GM21723 (cell line): ENCODE measurements at regions not wholly inside any gene's neighbourhood (a gene's known extent, or its start where the extent isn't known, plus 50 kb on each side); places are given as distances from the start of the nearest gene placed in this dataset.

Experiments
- ATAC-seq: cut with Tn5 transposase; IDR thresholded peaks from one replicate; pipeline ENCODE4 v1.9.1; 2021; ENCODE audit warnings: mild to moderate bottlenecking, moderate library complexity; ENCODE audit not compliant: unreplicated experiment

DNA sequence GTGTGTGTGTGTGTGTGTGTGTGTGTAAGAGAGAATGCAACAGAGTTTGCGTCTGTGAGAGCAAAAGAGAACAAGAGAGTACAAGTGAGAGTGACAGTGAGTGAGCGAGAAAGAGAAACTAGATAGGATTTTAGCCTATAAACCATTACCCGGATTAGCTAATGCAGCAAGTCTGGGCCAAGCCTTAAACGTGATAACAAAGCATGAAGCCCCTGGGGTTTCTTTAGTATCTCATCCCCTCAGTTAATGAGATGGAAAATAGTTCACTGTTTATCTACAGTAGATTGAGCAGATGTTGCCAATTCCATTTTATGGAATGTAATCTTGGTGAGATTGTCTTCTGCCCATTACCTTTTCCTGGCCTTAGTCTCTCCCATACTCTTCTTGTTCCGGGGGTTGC lies 114.5 kb downstream of the MAT2B start:
- ATAC-seq: no peak

DNA sequence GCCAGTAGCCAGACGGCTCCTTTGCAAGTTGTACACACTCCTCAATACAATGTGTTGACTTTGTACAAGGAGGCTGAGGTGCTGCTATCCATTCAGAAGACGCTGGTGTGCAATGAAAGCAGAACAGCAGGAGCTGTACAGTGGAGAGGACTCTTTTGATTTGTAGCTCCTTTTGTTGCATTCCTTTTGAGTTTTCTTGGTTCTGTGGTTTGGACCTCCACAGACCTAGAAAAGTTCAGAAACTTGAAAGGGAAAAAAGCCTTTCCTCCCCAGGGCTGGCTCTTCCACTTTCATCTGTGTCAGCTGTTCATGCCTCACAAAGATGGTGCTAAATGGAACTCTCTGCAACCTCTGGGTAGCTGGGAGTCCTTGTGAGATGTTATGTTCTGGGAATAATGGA lies 117.4 kb downstream of the MAT2B start:
- ATAC-seq: no peak

DNA sequence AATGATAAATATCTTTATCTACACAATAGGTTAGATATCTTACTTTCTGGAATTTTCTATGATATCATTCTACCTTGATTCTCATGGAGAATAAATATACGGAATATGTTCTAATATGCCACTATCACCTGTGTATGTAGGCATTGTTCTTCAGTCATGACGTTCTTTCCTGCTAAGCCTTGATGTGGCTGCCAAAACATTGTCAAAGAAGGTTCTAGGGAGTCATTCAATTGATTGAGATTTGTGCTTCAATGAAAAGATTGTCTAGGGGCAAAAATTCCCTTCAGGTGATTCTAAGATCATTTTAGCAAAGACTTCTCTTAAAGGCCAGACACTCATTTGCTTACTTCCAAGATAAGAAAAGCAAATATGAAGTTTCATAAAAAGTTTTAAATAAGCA lies 118.1 kb downstream of the MAT2B start:
- ATAC-seq: no peak

- no peak for ATAC-seq
These were observed 118.6 kb downstream of the MAT2B start for GRCh38 chr5:163623986-163624385.

DNA sequence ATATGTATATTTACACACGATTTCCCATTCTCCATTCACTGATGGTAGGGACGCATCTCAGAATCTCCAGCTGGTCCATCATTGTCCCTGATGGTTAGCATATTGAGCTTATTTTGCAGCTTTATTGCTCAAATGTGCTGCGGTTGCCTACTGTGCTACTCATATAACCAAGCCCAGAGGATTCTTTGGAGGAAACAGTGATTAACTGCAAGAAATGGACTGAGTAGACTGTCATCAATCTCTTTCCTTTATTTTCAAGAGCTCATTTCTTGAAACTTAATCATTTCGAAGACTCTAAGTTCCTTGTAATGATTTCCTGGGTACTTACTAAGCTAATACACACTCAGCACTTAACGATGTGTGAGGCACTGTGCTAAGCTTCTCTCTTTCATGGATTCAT lies 119.0 kb downstream of the MAT2B start:
- ATAC-seq: no peak

DNA sequence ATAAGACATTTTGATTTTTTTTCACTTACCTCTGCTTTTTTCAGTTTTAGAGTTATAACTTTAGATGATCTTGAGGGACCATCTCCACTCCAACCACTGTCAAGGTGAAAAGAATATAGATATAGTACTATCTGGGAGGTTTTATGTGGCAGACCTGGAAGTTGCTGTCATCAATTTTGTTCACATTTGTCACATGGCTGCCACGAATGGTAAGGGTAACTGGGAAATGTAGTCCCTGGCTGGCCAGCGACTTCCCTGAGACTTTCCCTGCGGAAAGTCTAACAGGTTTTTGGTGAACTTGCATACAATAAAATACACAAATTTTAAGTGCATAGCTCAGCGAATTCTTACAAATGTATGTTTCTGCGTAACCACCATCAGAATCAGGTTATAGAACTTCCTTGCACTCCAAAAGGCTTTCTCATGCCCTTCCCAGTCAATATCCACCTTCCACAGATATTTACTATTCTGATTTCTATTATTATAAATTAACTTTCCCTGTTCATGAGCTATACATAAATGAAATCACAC lies 121.5 kb downstream of the MAT2B start:
- ATAC-seq: no peak

- no peak for ATAC-seq
These were observed 126.4 kb downstream of the MAT2B start for GRCh38 chr5:163631856-163632255.

DNA sequence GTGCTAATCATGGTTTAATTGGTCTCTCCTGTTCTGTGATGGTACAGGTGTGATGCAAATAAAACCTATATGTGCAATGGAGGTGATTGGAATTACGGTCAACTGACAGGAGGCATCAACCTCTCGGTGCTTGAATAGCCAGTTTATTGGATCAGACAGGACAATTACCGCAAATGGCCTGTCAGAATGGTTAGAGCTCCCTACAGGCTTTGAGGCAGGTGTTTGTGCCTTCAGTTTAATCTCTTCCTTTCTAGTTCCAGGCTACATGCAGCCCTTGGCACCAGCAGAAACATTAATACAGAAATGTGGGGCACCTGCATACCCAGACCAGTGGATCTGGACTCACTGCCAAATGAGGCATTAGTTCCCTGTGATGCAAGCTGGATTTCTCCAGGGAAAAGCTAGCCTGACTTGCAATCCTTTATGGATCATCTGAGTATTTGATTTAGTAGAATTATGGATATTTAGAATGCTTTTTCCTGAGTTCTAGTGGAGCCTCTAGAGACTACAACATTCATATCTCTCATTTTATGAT lies 128.6 kb downstream of the MAT2B start:
- ATAC-seq: no peak

- ATAC-seq: no peak
These were observed 130.2 kb downstream of the MAT2B start for GRCh38 chr5:163635631-163636030.

GRCh38 chr5:163642904-163643303 lies 137.5 kb downstream of the MAT2B start:
- no peak for ATAC-seq

DNA sequence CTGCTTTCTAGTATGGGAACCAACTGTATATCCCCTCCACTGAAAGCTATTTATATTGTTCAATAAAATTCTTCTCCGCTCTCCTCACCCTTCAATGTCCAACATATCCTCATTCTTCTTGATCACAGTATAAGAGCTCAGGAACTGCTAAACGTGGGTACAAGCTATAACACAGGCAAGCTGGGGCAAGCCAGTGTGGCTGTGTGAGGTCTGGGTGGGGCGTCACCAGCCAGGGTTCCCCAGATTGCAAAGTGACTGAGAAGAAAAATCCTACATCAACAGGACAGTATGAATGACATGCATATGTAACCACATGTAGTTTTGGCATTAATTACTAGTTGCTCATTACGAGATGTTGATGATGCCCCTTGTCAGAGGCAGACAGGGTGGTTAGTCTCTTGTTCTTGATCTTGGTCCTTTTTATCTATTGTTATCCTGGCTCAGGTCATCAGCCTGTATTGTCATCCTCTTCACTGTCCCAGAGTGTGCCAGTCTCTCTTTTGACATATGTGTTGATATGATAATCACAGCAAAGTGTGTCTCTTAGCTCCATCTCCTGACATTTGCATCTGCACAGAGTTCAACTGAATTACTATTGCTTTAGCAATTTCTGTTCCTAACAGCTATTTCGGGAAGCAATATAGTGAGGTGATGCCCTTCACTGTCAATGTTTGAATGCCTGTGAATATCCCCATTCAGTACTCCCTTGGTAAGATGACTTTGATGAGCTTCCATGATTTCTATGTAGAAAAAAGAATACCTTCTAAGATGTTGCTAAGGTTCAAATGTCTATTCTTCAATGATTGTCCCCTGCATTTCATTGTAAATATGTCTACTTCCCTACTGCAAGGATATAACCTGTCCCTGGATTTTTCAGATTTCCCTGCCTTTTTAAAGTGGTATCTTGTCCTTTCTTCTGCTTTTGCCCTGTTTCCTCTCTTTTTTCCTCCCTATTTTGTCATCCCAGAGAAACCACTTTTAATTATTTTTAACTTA lies 140.3 kb downstream of the MAT2B start:
- no peak for ATAC-seq

GRCh38 chr5:163649514-163649913 lies 144.1 kb downstream of the MAT2B start:
- ATAC-seq: no peak

GRCh38 chr5:163653526-163653925 lies 148.1 kb downstream of the MAT2B start:
- no peak for ATAC-seq

- no peak for ATAC-seq
These were observed 153.5 kb downstream of the MAT2B start for GRCh38 chr5:163658702-163659567.

DNA sequence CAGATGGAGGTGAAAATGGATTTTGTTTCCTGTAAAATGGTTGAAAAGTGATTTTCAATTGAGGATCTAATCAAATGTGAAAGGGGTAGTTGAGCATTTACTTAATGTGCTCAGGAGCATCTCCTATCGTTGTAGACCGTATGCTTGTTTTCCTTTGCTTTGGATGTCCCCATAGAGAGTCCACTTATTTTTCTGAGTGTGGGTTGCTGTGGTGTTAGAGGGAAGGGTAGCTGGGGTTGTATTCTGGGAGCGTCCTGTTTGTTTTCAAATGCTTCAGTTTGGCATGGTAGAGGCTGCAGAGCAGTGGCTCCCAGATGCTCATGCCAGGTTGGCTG lies 154.1 kb downstream of the MAT2B start:
- ATAC-seq: no peak

- no peak for ATAC-seq
These were observed 155.1 kb downstream of the MAT2B start for GRCh38 chr5:163660486-163660885.

DNA sequence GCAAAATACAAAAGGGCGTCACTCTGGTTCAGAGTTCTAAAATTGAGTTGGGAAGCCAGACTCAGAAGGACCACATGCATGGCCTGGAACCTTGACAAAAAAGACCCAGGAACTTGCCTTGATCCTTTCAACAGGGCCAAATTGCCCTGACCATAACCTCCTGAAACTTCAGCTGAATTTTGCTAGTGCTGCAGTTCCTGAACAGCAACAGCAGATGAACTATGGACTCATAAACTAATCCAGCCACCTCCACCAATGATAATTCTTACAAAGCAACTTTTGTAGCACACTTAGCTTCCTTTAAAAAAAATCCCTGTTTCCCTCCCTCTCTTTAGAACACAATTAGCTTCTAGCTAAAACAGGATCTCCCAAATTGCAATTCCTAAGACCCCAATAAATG lies 155.9 kb downstream of the MAT2B start:
- no peak for ATAC-seq

- no peak for ATAC-seq
These were observed 164.6 kb downstream of the MAT2B start for GRCh38 chr5:163670036-163670435.

- no peak for ATAC-seq
These were observed 171.7 kb downstream of the MAT2B start for GRCh38 chr5:163677092-163677491.

DNA sequence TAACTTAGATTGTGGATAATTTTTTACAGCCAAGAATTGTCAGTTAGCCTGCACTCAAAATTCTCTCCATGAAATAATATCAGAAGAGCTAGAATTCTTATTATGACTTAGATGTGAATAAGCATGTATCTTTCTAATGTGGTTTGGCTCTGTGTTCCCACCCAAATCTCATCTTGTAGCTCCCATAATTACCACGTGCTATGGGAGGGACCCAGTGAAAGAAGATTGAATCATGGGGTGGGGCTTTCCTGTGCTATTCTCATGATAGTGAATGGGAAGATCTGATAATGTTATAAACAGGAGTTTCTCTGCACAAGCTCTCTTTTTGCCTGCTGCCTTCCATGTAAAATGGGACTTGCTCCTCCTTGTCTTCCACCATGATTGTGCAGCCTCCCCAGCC lies 176.8 kb downstream of the MAT2B start:
- no peak for ATAC-seq

GRCh38 chr5:163687414-163687813 lies 182.0 kb downstream of the MAT2B start:
- no peak for ATAC-seq
